NCI-H748 treated with DMSO at 0.1 percent for 48 hours (cell line): ENCODE measurements at regions not wholly inside any gene's neighbourhood (a gene's known extent, or its start where the extent isn't known, plus 50 kb on each side); places are given as distances from the start of the nearest gene placed in this dataset.

Source experiments
- DNase-seq: peaks from one replicate; lab custom pipeline; 2025; lab: John Stamatoyannopoulos, UW

GRCh38 chr7:123401295-123401694 lies 133.1 kb downstream of the IQUB start:
- DNase-seq = no peak

GRCh38 chr7:123400196-123400595 lies 134.2 kb downstream of the IQUB start:
- DNase-seq = no peak

GRCh38 chr7:123398921-123399320 lies 135.5 kb downstream of the IQUB start:
- DNase-seq = no peak

- no peak for DNase-seq
Measured at GRCh38 chr7:123397746-123398338, 136.6 kb downstream of the IQUB start.

- DNase-seq = no peak
Measured at GRCh38 chr7:123393623-123394022, 140.8 kb downstream of the IQUB start.

- DNase-seq = no peak
Measured at GRCh38 chr7:123372368-123372767, 162.0 kb downstream of the IQUB start.

GRCh38 chr7:123367484-123368122 lies 166.8 kb downstream of the IQUB start:
- DNase-seq = peak; percentile 24

- DNase-seq = no peak
Measured at GRCh38 chr7:123367031-123367430, 167.3 kb upstream of the SLC13A1 start.

GRCh38 chr7:123366626-123367025 lies 166.9 kb upstream of the SLC13A1 start:
- DNase-seq = no peak

- DNase-seq = no peak
Measured at GRCh38 chr7:123360631-123361030, 160.9 kb upstream of the SLC13A1 start.

GRCh38 chr7:123355576-123356190 lies 155.9 kb upstream of the SLC13A1 start:
- no peak for DNase-seq

- DNase-seq = no peak
Measured at GRCh38 chr7:123352973-123353372, 153.2 kb upstream of the SLC13A1 start.

GRCh38 chr7:123351516-123352505 lies 152.0 kb upstream of the SLC13A1 start:
- DNase-seq = no peak

GRCh38 chr7:123351027-123351426 lies 151.3 kb upstream of the SLC13A1 start:
- no peak for DNase-seq

- DNase-seq = no peak
Measured at GRCh38 chr7:123348690-123349089, 148.9 kb upstream of the SLC13A1 start.

- no peak for DNase-seq
Measured at GRCh38 chr7:123346766-123347165, 147.0 kb upstream of the SLC13A1 start.

GRCh38 chr7:123343611-123344010 lies 143.8 kb upstream of the SLC13A1 start:
- no peak for DNase-seq

GRCh38 chr7:123341102-123341501 lies 141.3 kb upstream of the SLC13A1 start:
- DNase-seq = no peak

GRCh38 chr7:123338688-123339087 lies 138.9 kb upstream of the SLC13A1 start:
- DNase-seq = no peak

- no peak for DNase-seq
Measured at GRCh38 chr7:123329988-123330643, 130.3 kb upstream of the SLC13A1 start.

GRCh38 chr7:123327661-123328060 lies 127.9 kb upstream of the SLC13A1 start:
- DNase-seq = no peak

- DNase-seq = no peak
Measured at GRCh38 chr7:123324283-123324682, 124.5 kb upstream of the SLC13A1 start.
